Fibroblast of peridontal ligament (primary cell): ENCODE measurements at regions not wholly inside any gene's neighbourhood (a gene's known extent, or its start where the extent isn't known, plus 50 kb on each side); places are given as distances from the start of the nearest gene placed in this dataset.

Source experiments
- DNase-seq: peaks from one replicate; pipeline ENCODE4 v3.0.0-alpha.2; 2010; ENCODE audit errors: extremely low read depth

- DNase-seq: peak; percentile 4
Measured at GRCh38 chr2:6773007-6773693, 92.6 kb downstream of the CMPK2 start.

- DNase-seq: no peak
Measured at GRCh38 chr2:6773694-6774044, 92.0 kb downstream of the CMPK2 start.

GRCh38 chr2:6776125-6776524, 89.6 kb downstream of the CMPK2 start:
- no peak for DNase-seq

DNA sequence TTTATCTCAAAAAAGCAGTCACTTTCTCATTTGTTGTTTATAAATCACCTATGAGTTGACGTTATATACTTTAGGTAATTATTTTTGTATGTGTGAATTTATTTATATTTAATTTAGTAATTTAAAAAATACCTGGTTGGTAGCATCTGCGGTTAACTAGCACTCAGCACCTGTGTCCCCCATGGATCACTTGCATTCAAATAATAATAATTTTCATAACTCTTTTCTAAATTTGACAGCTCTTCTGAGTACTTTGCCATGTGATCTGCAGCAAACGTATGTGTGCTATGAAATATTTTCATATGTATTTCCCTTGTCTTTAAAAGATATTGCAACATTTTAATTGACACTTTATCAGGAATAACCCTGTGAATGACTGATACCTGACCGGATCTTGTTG, 88.1 kb downstream of the CMPK2 start:
- DNase-seq: no peak

- peak; percentile 7 for DNase-seq
Measured at GRCh38 chr2:6780765-6781274, 84.9 kb downstream of the CMPK2 start.

- DNase-seq: no peak
Measured at GRCh38 chr2:6782517-6783237, 83.0 kb downstream of the CMPK2 start.

DNA sequence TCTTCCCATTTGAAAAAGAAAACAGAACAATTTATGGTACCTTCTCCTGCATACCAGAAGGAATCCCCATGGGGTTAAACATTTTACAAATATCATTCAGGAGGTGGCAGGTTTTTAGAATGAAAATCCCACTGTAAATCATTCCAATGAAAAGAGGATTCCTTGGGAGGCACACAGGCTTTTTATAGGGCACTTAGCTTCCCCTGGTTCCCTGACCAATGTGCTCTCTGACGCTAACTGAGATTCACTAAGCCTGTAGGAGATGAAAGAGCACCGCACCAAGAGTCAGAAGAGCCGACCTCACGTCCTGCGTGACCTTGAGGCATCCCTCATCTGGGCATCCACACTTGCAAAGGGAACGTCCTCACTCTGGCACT, 82.5 kb downstream of the CMPK2 start:
- no peak for DNase-seq

- no peak for DNase-seq
Measured at GRCh38 chr2:6784291-6784690, 81.4 kb downstream of the CMPK2 start.

DNA sequence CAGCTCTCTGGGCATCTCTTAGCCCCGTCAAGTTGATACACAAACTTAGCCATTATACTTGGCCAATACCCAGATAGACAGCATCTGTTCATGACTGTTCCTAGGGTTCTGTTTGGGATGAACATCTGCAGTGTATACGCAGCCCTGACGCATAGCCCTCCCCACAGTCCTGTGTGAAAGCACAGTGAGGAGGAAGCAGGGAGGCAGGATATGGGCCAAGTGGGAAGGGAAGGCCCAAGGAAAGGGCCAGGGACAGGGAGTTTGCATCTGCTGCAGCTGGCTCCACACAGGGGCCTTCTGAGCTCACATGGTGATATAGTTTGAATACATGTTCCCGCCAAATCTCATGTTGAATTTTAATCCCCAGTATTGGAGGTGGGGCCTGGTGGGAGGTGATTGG, 80.2 kb downstream of the CMPK2 start:
- DNase-seq: no peak

- DNase-seq: no peak
Measured at GRCh38 chr2:6787376-6787775, 78.3 kb downstream of the CMPK2 start.

DNA sequence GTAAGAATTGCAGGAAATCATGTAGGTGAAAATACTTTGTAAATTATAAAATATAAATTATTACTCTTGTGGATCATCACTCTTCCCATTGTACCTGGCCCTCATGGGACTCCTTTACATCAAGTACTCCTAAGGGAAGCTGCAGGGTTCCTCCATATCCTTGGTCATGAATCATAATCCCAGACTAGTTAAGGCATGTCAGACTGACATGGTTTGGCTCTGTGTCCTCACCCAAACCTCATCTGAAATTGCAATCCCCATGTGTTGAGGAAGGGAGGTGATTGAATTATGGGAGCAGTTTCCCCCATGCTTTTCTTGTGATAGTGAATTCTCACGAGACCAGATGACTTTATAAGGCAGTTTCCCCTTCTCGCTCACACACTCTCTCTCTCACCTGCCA, 77.1 kb downstream of the CMPK2 start:
- no peak for DNase-seq

- no peak for DNase-seq
Measured at GRCh38 chr2:6789559-6790138, 76.1 kb downstream of the CMPK2 start.

DNA sequence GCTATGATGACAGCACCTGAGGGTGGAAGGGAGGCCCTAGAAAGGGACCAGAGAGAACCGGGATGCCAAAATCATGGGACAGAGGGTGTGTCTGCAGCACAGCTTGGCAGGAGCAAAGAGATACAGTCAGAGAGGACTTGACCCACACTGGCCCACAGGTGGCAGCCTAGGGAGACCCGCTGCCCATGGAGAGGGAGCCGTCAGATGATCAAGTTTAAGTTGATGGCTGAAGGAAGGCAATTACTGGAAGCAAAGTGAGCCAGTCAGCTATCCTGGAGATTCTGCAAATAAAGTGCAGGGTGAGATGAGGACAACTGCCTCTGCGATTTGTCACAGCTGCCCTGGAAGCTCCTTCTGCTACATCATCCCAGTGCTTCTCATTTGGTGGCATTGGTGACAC, 74.0 kb downstream of the CMPK2 start:
- no peak for DNase-seq

DNA sequence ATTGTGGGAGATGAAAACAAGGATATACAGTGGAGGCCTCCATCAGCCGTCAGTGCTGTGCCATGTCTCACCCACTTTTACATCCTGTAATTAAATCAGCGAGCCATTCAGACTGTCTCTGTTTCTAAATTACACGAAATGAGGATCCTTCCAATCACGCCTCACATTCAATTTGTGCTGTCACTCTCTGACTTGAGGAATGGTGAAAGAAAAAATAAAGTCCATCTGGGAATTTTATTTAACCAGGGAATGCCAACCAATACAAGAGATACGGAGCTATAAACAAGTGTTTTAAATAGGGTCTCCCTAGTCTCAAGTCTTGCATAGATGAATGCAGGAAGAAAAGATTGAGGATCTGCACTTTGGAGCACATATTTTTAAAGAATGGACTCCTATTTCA, 72.8 kb downstream of the CMPK2 start:
- no peak for DNase-seq

DNA sequence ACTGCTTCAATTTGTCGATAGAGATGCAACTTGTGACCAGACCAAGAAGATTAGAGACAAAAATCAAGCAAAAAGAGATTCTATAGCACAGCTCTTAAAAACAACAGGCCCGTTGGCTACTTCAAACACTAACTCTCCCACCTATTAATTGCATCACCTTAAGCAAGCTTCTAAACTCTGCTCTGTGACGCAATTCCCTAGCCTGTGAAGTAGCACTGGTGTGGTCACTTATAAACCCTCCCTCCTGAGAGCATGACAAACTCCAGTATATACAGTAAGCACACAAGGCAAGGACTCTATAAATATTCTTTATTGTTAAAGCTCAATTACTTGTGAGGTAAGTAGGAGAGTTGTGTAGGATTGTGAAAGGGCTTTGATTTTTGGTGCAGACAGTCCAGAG, 72.3 kb downstream of the CMPK2 start:
- DNase-seq: no peak

- no peak for DNase-seq
Measured at GRCh38 chr2:6793913-6794312, 71.8 kb downstream of the CMPK2 start.

GRCh38 chr2:6794448-6794847, 71.3 kb downstream of the CMPK2 start:
- DNase-seq: no peak
